ENCODE measurements at regions not wholly inside any gene's neighbourhood (a gene's known extent, or its start where the extent isn't known, plus 50 kb on each side); places are given as distances from the start of the nearest gene placed in this dataset.

- no peaks in the 10 kb centered on the region for H3K36me3 ChIP-seq (ENCODE audit: control insufficient read depth, insufficient read depth, low read length)
- H3K27ac ChIP-seq (ENCODE audit: low read depth, low read length): no peak overlapping the region
- H3K27me3 ChIP-seq (ENCODE audit: control insufficient read depth, insufficient read depth, low read length): no peaks in the 10 kb centered on the region
- H3K4me1 ChIP-seq (ENCODE audit: control insufficient read depth, insufficient read depth, low read length): no peaks in the 10 kb centered on the region
- no peak overlapping the region for H3K9ac ChIP-seq (ENCODE audit: low read length)
- H3K4me3 ChIP-seq (ENCODE audit: low read length): no peak overlapping the region
Observed at GRCh38 chr7:125563964-125564529, 634.4 kb upstream of the POT1 start.

DNA sequence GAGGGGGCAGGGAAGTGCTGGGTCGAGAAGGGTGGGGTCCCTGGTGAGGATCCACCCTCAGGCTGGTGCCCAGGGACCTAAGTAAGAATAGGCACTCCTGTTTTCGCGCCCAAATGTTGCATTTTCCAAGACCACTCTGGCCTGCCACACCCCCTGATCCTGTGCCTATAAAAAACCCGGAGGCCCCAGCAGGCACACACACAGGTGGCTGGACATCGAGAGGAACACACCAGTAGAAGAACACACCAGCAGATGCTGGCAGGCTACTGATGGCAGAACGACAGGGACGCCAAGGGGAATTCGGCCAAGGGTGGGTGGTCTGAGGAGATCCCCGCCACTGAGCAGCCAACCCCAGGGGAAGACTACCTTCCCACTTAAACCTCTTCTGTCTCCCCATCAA lies 633.9 kb upstream of the POT1 start:
- no peaks in the 10 kb centered on the region for H3K36me3 ChIP-seq (ENCODE audit: control insufficient read depth, insufficient read depth, low read length)
- H3K27me3 ChIP-seq (ENCODE audit: control insufficient read depth, insufficient read depth, low read length): no peaks in the 10 kb centered on the region
- no peak overlapping the region for H3K27ac ChIP-seq (ENCODE audit: low read depth, low read length)
- H3K9ac ChIP-seq (ENCODE audit: low read length): no peak overlapping the region
- no peak overlapping the region for H3K4me3 ChIP-seq (ENCODE audit: low read length)
- H3K4me1 ChIP-seq (ENCODE audit: control insufficient read depth, insufficient read depth, low read length): no peaks in the 10 kb centered on the region

DNA sequence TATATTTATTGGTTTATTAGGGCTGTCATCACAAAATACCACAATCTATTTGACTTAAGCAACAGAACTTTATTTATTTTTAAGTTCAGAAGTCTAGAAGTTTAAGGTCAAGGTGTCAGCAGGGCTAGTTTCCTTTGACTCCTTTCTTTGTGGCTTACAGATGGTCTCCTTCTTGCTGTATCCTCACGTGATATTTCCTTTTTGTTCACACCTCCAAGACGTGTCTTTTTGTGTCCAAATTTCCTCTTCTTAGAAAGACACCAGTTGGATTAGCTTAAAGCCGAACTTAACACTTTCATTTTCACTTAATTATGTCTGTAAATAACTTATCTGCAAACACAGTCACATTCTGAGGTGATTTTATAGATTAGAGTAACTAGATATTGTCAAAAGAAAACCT lies 631.4 kb upstream of the POT1 start:
- H3K4me3 ChIP-seq (ENCODE audit: low read length): no peak overlapping the region
- no peaks in the 10 kb centered on the region for H3K4me1 ChIP-seq (ENCODE audit: control insufficient read depth, insufficient read depth, low read length)
- no peak overlapping the region for H3K27ac ChIP-seq (ENCODE audit: low read depth, low read length)
- no peak overlapping the region for H3K9ac ChIP-seq (ENCODE audit: low read length)
- H3K27me3 ChIP-seq (ENCODE audit: control insufficient read depth, insufficient read depth, low read length): no peaks in the 10 kb centered on the region
- no peaks in the 10 kb centered on the region for H3K36me3 ChIP-seq (ENCODE audit: control insufficient read depth, insufficient read depth, low read length)

- Histone ChIP-seq H3K36me3 (ENCODE audit: control insufficient read depth, insufficient read depth, low read length) (no peaks in the 10 kb centered on the region), H3K4me3 (ENCODE audit: low read length) (no peak overlapping the region), H3K27ac (ENCODE audit: low read depth, low read length) (no peak overlapping the region), H3K4me1 (ENCODE audit: control insufficient read depth, insufficient read depth, low read length) (no peaks in the 10 kb centered on the region), H3K9ac (ENCODE audit: low read length) (no peak overlapping the region), H3K27me3 (ENCODE audit: control insufficient read depth, insufficient read depth, low read length) (no peaks in the 10 kb centered on the region)
Observed at GRCh38 chr7:125559921-125560320, 630.3 kb upstream of the POT1 start.

DNA sequence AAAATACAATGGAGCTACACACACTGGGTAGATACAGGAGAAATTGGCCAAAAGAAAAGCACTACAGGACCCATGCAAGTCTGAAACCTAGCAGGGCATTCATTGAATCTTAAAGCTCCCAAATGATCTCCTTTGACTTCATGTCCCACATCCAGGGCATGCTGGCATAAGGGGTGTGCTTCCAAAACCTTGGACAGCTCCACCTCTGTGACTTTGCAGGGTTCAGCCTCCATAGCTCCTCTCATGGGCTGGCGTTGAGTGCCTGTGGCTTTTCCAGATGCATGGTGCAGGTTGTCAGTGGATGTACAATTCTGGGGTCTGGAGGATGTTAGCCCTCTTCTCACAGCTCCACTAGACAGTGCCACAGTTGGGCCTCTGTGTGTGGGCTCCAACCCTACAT lies 626.3 kb upstream of the POT1 start:
- H3K27me3 ChIP-seq (ENCODE audit: control insufficient read depth, insufficient read depth, low read length): no peaks in the 10 kb centered on the region
- no peak overlapping the region for H3K27ac ChIP-seq (ENCODE audit: low read depth, low read length)
- H3K4me3 ChIP-seq (ENCODE audit: low read length): no peak overlapping the region
- H3K9ac ChIP-seq (ENCODE audit: low read length): no peak overlapping the region
- H3K4me1 ChIP-seq (ENCODE audit: control insufficient read depth, insufficient read depth, low read length): no peaks in the 10 kb centered on the region
- H3K36me3 ChIP-seq (ENCODE audit: control insufficient read depth, insufficient read depth, low read length): no peaks in the 10 kb centered on the region

DNA sequence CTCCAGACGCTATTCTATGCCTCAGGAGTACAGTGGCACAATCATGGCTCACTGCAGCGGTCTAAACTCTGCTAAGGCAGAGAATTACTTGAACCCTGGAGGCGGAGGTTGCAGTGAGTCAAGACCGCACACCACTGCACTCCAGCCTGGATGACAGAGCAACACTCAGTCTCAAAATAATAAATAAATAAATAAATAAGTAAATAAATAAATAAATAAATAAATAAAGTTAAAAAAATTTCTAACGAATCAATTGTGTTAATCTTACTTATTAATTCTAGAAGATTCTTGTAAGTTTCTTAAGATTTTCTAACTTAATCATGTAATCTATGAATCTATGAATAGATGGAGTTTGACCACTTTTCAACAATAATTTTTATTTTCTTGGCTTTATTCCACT lies 621.4 kb upstream of the POT1 start:
- H3K9ac ChIP-seq (ENCODE audit: low read length): no peak overlapping the region
- no peaks in the 10 kb centered on the region for H3K4me1 ChIP-seq (ENCODE audit: control insufficient read depth, insufficient read depth, low read length)
- H3K36me3 ChIP-seq (ENCODE audit: control insufficient read depth, insufficient read depth, low read length): no peaks in the 10 kb centered on the region
- no peaks in the 10 kb centered on the region for H3K27me3 ChIP-seq (ENCODE audit: control insufficient read depth, insufficient read depth, low read length)
- no peak overlapping the region for H3K4me3 ChIP-seq (ENCODE audit: low read length)
- no peak overlapping the region for H3K27ac ChIP-seq (ENCODE audit: low read depth, low read length)

DNA sequence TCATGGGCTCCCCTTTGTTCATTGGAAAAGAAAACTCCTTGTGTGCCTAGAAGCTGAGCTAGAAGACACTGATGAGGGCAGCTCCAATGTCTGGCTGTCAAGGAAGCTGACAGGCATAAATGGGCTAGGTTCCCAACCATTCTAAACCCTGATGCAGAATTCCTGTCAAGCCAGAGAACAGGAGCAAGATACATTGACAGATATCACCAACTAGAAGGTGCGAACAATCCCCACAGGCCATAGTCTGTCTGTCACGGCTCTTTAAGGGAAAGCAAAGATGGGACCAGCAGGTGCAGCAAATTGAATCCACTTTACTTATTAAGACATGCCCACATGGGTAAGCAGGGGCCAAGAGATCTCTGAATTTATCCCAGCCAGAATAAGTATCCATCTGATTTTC lies 617.9 kb upstream of the POT1 start:
- H3K9ac ChIP-seq (ENCODE audit: low read length): no peak overlapping the region
- no peak overlapping the region for H3K27ac ChIP-seq (ENCODE audit: low read depth, low read length)
- H3K4me3 ChIP-seq (ENCODE audit: low read length): no peak overlapping the region
- H3K36me3 ChIP-seq (ENCODE audit: control insufficient read depth, insufficient read depth, low read length): no peaks in the 10 kb centered on the region
- H3K4me1 ChIP-seq (ENCODE audit: control insufficient read depth, insufficient read depth, low read length): no peaks in the 10 kb centered on the region
- no peaks in the 10 kb centered on the region for H3K27me3 ChIP-seq (ENCODE audit: control insufficient read depth, insufficient read depth, low read length)

GRCh38 chr7:125530553-125530952 lies 600.9 kb upstream of the POT1 start:
- Histone ChIP-seq H3K27me3 (ENCODE audit: control insufficient read depth, insufficient read depth, low read length) (no peaks in the 10 kb centered on the region), H3K4me3 (ENCODE audit: low read length) (no peak overlapping the region), H3K36me3 (ENCODE audit: control insufficient read depth, insufficient read depth, low read length) (no peaks in the 10 kb centered on the region), H3K27ac (ENCODE audit: low read depth, low read length) (no peak overlapping the region), H3K9ac (ENCODE audit: low read length) (no peak overlapping the region), H3K4me1 (ENCODE audit: control insufficient read depth, insufficient read depth, low read length) (no peaks in the 10 kb centered on the region)

GRCh38 chr7:125529249-125529648 lies 599.6 kb upstream of the POT1 start:
- no peaks in the 10 kb centered on the region for H3K4me1 ChIP-seq (ENCODE audit: control insufficient read depth, insufficient read depth, low read length)
- H3K9ac ChIP-seq (ENCODE audit: low read length): no peak overlapping the region
- no peak overlapping the region for H3K27ac ChIP-seq (ENCODE audit: low read depth, low read length)
- H3K4me3 ChIP-seq (ENCODE audit: low read length): no peak overlapping the region
- H3K36me3 ChIP-seq (ENCODE audit: control insufficient read depth, insufficient read depth, low read length): no peaks in the 10 kb centered on the region
- no peaks in the 10 kb centered on the region for H3K27me3 ChIP-seq (ENCODE audit: control insufficient read depth, insufficient read depth, low read length)

GRCh38 chr7:125526958-125527357 lies 597.3 kb upstream of the POT1 start:
- Histone ChIP-seq H3K27me3 (ENCODE audit: control insufficient read depth, insufficient read depth, low read length) (no peaks in the 10 kb centered on the region), H3K4me3 (ENCODE audit: low read length) (no peak overlapping the region), H3K9ac (ENCODE audit: low read length) (no peak overlapping the region), H3K36me3 (ENCODE audit: control insufficient read depth, insufficient read depth, low read length) (no peaks in the 10 kb centered on the region), H3K27ac (ENCODE audit: low read depth, low read length) (no peak overlapping the region), H3K4me1 (ENCODE audit: control insufficient read depth, insufficient read depth, low read length) (no peaks in the 10 kb centered on the region)

GRCh38 chr7:125526092-125526491 lies 596.5 kb upstream of the POT1 start:
- Histone ChIP-seq H3K4me1 (ENCODE audit: control insufficient read depth, insufficient read depth, low read length) (no peaks in the 10 kb centered on the region), H3K27me3 (ENCODE audit: control insufficient read depth, insufficient read depth, low read length) (no peaks in the 10 kb centered on the region), H3K36me3 (ENCODE audit: control insufficient read depth, insufficient read depth, low read length) (no peaks in the 10 kb centered on the region), H3K27ac (ENCODE audit: low read depth, low read length) (no peak overlapping the region), H3K4me3 (ENCODE audit: low read length) (no peak overlapping the region), H3K9ac (ENCODE audit: low read length) (no peak overlapping the region)

DNA sequence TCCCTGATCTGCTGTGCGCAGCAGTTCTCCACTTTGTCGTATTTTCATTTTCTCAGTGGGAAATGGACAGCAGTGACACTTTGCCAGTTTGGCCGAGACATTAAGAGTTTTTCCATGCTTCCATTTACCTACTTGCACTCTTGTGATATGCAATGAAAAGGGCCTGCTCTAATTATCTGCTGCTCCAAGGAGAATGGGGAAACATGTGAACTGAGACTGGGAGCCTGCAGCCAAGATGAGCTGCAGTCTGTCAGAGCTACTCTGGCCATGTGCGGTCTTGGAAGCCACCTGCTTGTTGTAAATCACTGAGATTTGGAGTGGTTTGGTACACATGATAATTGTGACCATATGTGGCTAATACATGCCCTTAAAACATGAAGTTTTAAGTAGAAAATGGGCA lies 586.6 kb upstream of the POT1 start:
- no peaks in the 10 kb centered on the region for H3K27me3 ChIP-seq (ENCODE audit: control insufficient read depth, insufficient read depth, low read length)
- no peaks in the 10 kb centered on the region for H3K4me1 ChIP-seq (ENCODE audit: control insufficient read depth, insufficient read depth, low read length)
- no peaks in the 10 kb centered on the region for H3K36me3 ChIP-seq (ENCODE audit: control insufficient read depth, insufficient read depth, low read length)
- no peak overlapping the region for H3K4me3 ChIP-seq (ENCODE audit: low read length)
- no peak overlapping the region for H3K27ac ChIP-seq (ENCODE audit: low read depth, low read length)
- H3K9ac ChIP-seq (ENCODE audit: low read length): no peak overlapping the region

GRCh38 chr7:125512373-125512772 lies 582.7 kb upstream of the POT1 start:
- Histone ChIP-seq H3K36me3 (ENCODE audit: control insufficient read depth, insufficient read depth, low read length) (no peaks in the 10 kb centered on the region), H3K27me3 (ENCODE audit: control insufficient read depth, insufficient read depth, low read length) (no peaks in the 10 kb centered on the region), H3K4me3 (ENCODE audit: low read length) (no peak overlapping the region), H3K27ac (ENCODE audit: low read depth, low read length) (no peak overlapping the region), H3K9ac (ENCODE audit: low read length) (no peak overlapping the region), H3K4me1 (ENCODE audit: control insufficient read depth, insufficient read depth, low read length) (no peaks in the 10 kb centered on the region)

Data from rectal smooth muscle tissue (tissue), 1 donor.